Neural progenitor cell (in vitro differentiated cells): ENCODE measurements at regions not wholly inside any gene's neighbourhood (a gene's known extent, or its start where the extent isn't known, plus 50 kb on each side); places are given as distances from the start of the nearest gene placed in this dataset.

Experiments
- DNase-seq: peaks from one replicate; pipeline ENCODE4 v3.0.0-alpha.2; 2016; ENCODE audit warnings: low spot score
- H2AFZ ChIP-seq: fragments of 200-600 bp; sonication (generic); replicated peaks from 2 replicates; pipeline ENCODE4 v1.6.1; 2016; ENCODE audit warnings: antibody characterized with exemption
- H3F3A ChIP-seq: fragments of 200-600 bp; sonication (generic); 2 replicates; pipeline ENCODE4 v1.6.1; 2016; ENCODE audit warnings: antibody characterized with exemption, low read depth
- H3K27ac ChIP-seq: fragments of 200-600 bp; sonication (generic); 2 replicates; pipeline ENCODE4 v1.5.1; 2016; ENCODE audit warnings: mild to moderate bottlenecking
- H3K27me3 ChIP-seq: fragments of 200-600 bp; sonication (generic); 2 replicates; pipeline ENCODE4 v1.6.1; 2016; ENCODE audit warnings: mild to moderate bottlenecking, moderate library complexity
- H3K36me3 ChIP-seq: fragments of 200-600 bp; sonication (generic); 2 replicates; pipeline ENCODE4 v1.5.1; 2016
- H3K4me1 ChIP-seq: fragments of 200-600 bp; sonication (generic); 2 replicates; pipeline ENCODE4 v1.6.1; 2016; ENCODE audit warnings: mixed run types
- H3K4me2 ChIP-seq: fragments of 200-600 bp; sonication (generic); 2 replicates; pipeline ENCODE4 v1.6.1; 2016
- H3K4me3 ChIP-seq: fragments of 200-600 bp; sonication (generic); 2 replicates; pipeline ENCODE4 v1.5.1; 2016
- H3K79me2 ChIP-seq: fragments of 200-600 bp; sonication (generic); 2 replicates; pipeline ENCODE4 v1.6.1; 2016; ENCODE audit warnings: low read depth
- H3K9ac ChIP-seq: fragments of 200-600 bp; sonication (generic); 2 replicates; pipeline ENCODE4 v1.6.1; 2016
- H3K9me3 ChIP-seq: fragments of 200-600 bp; sonication (generic); 2 replicates; pipeline ENCODE4 v1.5.1; 2016; ENCODE audit warnings: low read depth
- H4K20me1 ChIP-seq: fragments of 200-600 bp; sonication (generic); 2 replicates; pipeline ENCODE4 v1.6.1; 2016; ENCODE audit warnings: low read depth
- H3K27ac Mint-ChIP-seq: 3 replicates; pipeline ENCODE4 v1.8.0; 2021; ENCODE audit warnings: mixed read lengths
- H3K27me3 Mint-ChIP-seq: 2 replicates; pipeline ENCODE4 v1.8.0; 2022; ENCODE audit warnings: low read depth, mild to moderate bottlenecking, inconsistent platforms, moderate library complexity, mixed read lengths; ENCODE audit not compliant: insufficient read depth
- H3K36me3 Mint-ChIP-seq: 3 replicates; pipeline ENCODE4 v1.8.0; 2021; ENCODE audit warnings: mixed read lengths
- H3K4me1 Mint-ChIP-seq: 3 replicates; pipeline ENCODE4 v1.8.0; 2021; ENCODE audit warnings: mixed read lengths
- H3K4me3 Mint-ChIP-seq: 3 replicates; pipeline ENCODE4 v1.8.0; 2021; ENCODE audit warnings: mild to moderate bottlenecking, moderate library complexity, mixed read lengths
- H3K9me3 Mint-ChIP-seq: 3 replicates; pipeline ENCODE4 v1.8.0; 2020; ENCODE audit warnings: mixed read lengths
- CTCF ChIP-seq: fragments of 200-600 bp; sonication (generic); IDR thresholded peaks from 2 replicates; pipeline ENCODE4 v1.5.1; 2017; ENCODE audit warnings: antibody characterized with exemption, mild to moderate bottlenecking
- EZH2 ChIP-seq: fragments of 200-600 bp; sonication (generic); IDR thresholded peaks from 2 replicates; pipeline ENCODE4 v1.6.1; 2017; ENCODE audit warnings: antibody characterized with exemption, mild to moderate bottlenecking, moderate library complexity
- EZH2phosphoT487 ChIP-seq: fragments of 200-600 bp; sonication (generic); IDR thresholded peaks from 2 replicates; pipeline ENCODE4 v1.6.1; 2017; ENCODE audit warnings: antibody characterized with exemption

- Mint-ChIP-seq H3K9me3 (no peaks in the 10 kb centered on the region), H3K27me3 (peaks cover 6% of the 10 kb centered on the region), H3K27ac (no peak overlapping the region), H3K36me3 (no peaks in the 10 kb centered on the region), H3K4me1 (peaks cover 19% of the 10 kb centered on the region), H3K4me3 (no peak overlapping the region)
- Histone ChIP-seq H3K27ac (no peak overlapping the region), H3K36me3 (no peaks in the 10 kb centered on the region), H3K9me3 (no peaks in the 10 kb centered on the region), H4K20me1 (no peaks in the 10 kb centered on the region), H2AFZ (no peak overlapping the region), H3K9ac (no peak overlapping the region), H3K4me1 (no peaks in the 10 kb centered on the region), H3F3A (no peaks in the 10 kb centered on the region), H3K27me3 (no peaks in the 10 kb centered on the region), H3K79me2 (no peaks in the 10 kb centered on the region), H3K4me2 (no peak overlapping the region), H3K4me3 (no peak overlapping the region)
- no peak for TF ChIP-seq CTCF
- TF ChIP-seq EZH2 = no peak
- no peak for TF ChIP-seq EZH2phosphoT487
- no peak for DNase-seq
These were observed 173.9 kb downstream of the SUCLG1 start for GRCh38 chr2:84285056-84285747.

- H3K36me3 ChIP-seq = no peaks in the 10 kb centered on the region
- no peaks in the 10 kb centered on the region for H4K20me1 ChIP-seq
- Mint-ChIP-seq H3K27ac (peak overlapping the region; percentile 11), H3K4me1 (peaks cover 19% of the 10 kb centered on the region), H3K27me3 (peaks cover 4% of the 10 kb centered on the region), H3K36me3 (no peaks in the 10 kb centered on the region), H3K4me3 (no peak overlapping the region), H3K9me3 (no peaks in the 10 kb centered on the region)
- no peak for DNase-seq
- no peak overlapping the region for H3K27ac ChIP-seq
- no peaks in the 10 kb centered on the region for H3K9me3 ChIP-seq
- no peaks in the 10 kb centered on the region for H3K27me3 ChIP-seq
- H3K4me2 ChIP-seq = no peak overlapping the region
- no peak overlapping the region for H3K9ac ChIP-seq
- no peaks in the 10 kb centered on the region for H3K79me2 ChIP-seq
- H3K4me3 ChIP-seq = no peak overlapping the region
- no peaks in the 10 kb centered on the region for H3F3A ChIP-seq
- no peak for TF ChIP-seq EZH2
- TF ChIP-seq EZH2phosphoT487 = no peak
- no peak for TF ChIP-seq CTCF
- peak overlapping the region; percentile 90 for H2AFZ ChIP-seq
- H3K4me1 ChIP-seq = no peaks in the 10 kb centered on the region
These were observed 175.6 kb downstream of the SUCLG1 start for GRCh38 chr2:84283506-84283905.

DNA sequence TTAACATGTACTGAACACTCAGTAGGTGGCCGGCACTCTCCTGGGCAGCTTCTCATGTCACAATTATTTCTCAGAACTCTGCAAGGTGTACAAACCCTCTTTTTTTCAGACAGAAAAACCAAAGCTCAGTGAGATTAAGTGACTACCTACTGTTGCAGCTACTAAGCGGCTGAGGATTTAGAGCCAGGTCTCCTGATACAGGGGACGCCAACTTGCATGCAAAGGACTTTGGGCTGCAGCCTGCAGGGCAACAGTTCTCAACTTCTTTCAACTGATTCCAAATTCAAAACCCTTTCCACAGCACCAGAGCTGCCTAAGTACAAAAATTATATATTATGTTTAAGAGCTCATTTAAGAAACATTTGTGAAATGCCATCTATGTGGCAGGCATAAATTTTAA is 177.6 kb downstream of the SUCLG1 start:
- no peaks in the 10 kb centered on the region for H3K36me3 ChIP-seq
- H2AFZ ChIP-seq = no peak overlapping the region
- Mint-ChIP-seq H3K9me3 (no peaks in the 10 kb centered on the region), H3K27ac (no peak overlapping the region), H3K4me3 (no peak overlapping the region), H3K27me3 (no peaks in the 10 kb centered on the region), H3K4me1 (peaks cover 19% of the 10 kb centered on the region), H3K36me3 (no peaks in the 10 kb centered on the region)
- no peaks in the 10 kb centered on the region for H3K27me3 ChIP-seq
- no peaks in the 10 kb centered on the region for H3F3A ChIP-seq
- no peak overlapping the region for H3K27ac ChIP-seq
- peak; percentile 24 for DNase-seq
- H3K9me3 ChIP-seq = no peaks in the 10 kb centered on the region
- no peak overlapping the region for H3K4me3 ChIP-seq
- no peaks in the 10 kb centered on the region for H3K79me2 ChIP-seq
- H3K4me2 ChIP-seq = no peak overlapping the region
- no peaks in the 10 kb centered on the region for H3K4me1 ChIP-seq
- no peak overlapping the region for H3K9ac ChIP-seq
- H4K20me1 ChIP-seq = no peaks in the 10 kb centered on the region
- TF ChIP-seq CTCF = no peak
- TF ChIP-seq EZH2 = no peak
- no peak for TF ChIP-seq EZH2phosphoT487
